NB4 (cell line): ENCODE measurements at regions not wholly inside any gene's neighbourhood (a gene's known extent, or its start where the extent isn't known, plus 50 kb on each side); places are given as distances from the start of the nearest gene placed in this dataset.

ENCODE experiments used
- DNase-seq: peaks from one replicate; pipeline ENCODE4 v3.0.0; 2010; ENCODE audit warnings: low read depth
- H3K4me3 ChIP-seq: one replicate; pipeline ENCODE4 v1.5.1; 2011; ENCODE audit warnings: mild to moderate bottlenecking, low read depth, low read length, moderate library complexity
- MYC ChIP-seq: IDR thresholded peaks from 2 replicates; pipeline ENCODE4 v1.6.1; 2011; ENCODE audit warnings: low read depth, low read length
- POLR2A ChIP-seq: IDR thresholded peaks from 2 replicates; pipeline ENCODE4 v1.6.1; 2011; ENCODE audit warnings: mild to moderate bottlenecking; ENCODE audit not compliant: insufficient read length; ENCODE audit errors: extremely low read depth
- TF ChIP-seq, protein P1 (sequence below): IDR thresholded peaks from 2 replicates; pipeline ENCODE4 v1.6.1; 2011; ENCODE audit warnings: low read depth, low read length
- TF ChIP-seq, protein P2 (sequence below): IDR thresholded peaks from one replicate; pipeline ENCODE4 v1.5.1; 2012; ENCODE audit warnings: low read depth, low read length

DNA sequence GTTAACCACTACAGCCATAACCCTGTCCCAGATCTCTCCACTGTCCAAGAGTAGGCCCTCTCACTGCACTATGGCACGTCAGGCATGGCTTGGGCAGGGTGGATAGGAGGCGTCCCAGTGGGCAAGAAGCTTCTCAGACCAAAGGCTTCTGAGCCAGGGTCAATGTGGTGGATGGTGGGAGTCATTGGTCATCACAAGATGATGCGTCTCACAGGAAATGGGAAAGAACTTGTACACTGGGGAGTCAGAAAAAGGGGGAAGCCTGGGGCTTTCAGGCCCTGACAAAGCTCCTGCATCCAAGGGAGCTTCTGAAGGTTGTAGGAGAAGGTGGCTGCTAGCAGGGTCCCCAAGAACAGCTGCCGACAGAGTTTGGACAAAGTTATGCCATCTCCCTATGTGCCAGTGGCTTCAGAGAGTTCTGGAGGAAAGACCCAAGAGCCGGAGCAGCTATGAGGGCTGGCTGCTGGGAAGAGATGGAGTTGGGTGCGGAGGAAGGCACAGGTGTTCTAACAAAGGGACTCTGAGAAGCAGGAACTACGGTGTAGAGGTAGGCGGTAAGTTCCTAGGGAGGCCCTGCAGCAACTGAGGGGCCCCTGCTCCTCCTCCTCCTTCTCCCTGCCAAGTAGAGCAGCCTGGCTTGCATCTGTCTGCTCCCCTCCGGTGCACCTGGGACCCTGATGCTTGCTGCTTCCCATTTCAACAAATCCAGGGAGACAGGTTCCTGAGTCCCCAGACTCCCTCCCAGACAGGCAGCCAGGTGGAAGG, 81.1 kb downstream of the ARL6IP4 start:
- TF ChIP-seq, protein P1, sequence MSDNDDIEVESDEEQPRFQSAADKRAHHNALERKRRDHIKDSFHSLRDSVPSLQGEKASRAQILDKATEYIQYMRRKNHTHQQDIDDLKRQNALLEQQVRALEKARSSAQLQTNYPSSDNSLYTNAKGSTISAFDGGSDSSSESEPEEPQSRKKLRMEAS = no peak
- TF ChIP-seq, protein P2, sequence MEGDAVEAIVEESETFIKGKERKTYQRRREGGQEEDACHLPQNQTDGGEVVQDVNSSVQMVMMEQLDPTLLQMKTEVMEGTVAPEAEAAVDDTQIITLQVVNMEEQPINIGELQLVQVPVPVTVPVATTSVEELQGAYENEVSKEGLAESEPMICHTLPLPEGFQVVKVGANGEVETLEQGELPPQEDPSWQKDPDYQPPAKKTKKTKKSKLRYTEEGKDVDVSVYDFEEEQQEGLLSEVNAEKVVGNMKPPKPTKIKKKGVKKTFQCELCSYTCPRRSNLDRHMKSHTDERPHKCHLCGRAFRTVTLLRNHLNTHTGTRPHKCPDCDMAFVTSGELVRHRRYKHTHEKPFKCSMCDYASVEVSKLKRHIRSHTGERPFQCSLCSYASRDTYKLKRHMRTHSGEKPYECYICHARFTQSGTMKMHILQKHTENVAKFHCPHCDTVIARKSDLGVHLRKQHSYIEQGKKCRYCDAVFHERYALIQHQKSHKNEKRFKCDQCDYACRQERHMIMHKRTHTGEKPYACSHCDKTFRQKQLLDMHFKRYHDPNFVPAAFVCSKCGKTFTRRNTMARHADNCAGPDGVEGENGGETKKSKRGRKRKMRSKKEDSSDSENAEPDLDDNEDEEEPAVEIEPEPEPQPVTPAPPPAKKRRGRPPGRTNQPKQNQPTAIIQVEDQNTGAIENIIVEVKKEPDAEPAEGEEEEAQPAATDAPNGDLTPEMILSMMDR = no peak
- TF ChIP-seq MYC = no peak
- no peak for TF ChIP-seq POLR2A
- no peak overlapping the region for H3K4me3 ChIP-seq
- peak; percentile 36 for DNase-seq

DNA sequence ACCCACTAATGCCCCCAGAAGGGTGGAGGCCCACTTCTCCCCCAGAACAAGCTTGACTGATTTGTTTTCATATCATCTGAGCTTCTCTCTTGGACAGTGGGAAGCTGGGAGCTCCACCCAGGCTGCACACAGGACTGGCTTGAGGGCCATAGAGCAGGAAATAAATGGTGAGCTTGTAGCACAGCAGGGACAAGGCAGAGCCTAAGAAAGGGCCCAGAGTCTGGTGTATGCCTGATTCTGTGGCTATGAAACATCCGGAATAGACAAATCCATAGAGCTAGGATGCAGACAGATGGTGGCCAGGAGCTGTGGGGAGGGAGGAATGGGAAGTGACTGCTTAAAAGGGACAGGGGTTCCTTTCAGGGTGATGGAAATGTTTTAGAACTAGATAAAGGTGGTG, 79.0 kb downstream of the ARL6IP4 start:
- TF ChIP-seq POLR2A = no peak
- no peak for TF ChIP-seq MYC
- no peak for DNase-seq
- no peak overlapping the region for H3K4me3 ChIP-seq

DNA sequence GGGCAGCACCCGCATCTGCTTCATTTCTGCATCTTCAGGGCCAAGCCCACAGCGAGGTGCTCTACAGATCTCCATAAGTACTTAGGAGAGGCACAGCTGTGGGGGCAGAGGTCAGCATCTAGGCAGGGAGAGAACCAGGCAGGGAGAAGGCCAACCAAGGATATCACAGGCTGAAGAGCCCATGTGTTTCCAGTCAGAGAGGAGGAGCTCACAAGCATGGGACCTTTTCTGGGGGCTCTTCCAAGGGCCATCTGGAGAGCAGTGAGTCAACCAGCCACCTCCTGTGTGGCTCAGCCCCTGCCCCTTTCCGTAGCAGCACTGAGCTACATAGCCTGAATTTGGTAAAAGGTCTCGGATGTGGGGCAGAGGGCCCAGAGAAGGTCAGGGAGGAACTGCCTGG, 78.5 kb downstream of the ARL6IP4 start:
- TF ChIP-seq, protein P1 = no peak
- TF ChIP-seq, protein P2 = no peak
- TF ChIP-seq POLR2A = no peak
- no peak for TF ChIP-seq MYC
- no peak overlapping the region for H3K4me3 ChIP-seq
- no peak for DNase-seq

DNA sequence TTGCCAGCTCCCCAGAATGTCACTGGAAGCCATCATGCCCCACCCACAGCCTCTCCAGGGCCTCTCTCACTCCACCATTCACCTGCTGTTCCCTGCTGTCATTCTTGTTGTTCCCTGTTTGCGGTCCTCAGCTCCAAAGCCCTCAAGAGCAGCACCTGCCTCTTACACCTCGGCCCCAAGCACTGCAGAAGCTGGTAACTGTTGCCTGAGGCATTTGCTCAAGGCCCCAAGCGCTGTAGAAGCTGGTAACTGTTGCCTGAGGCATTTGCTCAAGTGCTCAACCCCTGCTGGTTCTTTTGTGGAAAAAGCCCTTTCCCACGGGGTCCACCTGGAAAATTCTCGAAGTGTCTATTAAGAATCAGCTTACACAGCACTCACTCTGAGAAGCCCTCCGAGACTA, 78.0 kb downstream of the ARL6IP4 start:
- no peak for DNase-seq
- no peak overlapping the region for H3K4me3 ChIP-seq
- TF ChIP-seq, protein P1 = no peak
- no peak for TF ChIP-seq MYC
- no peak for TF ChIP-seq POLR2A
- TF ChIP-seq, protein P2 = no peak

DNA sequence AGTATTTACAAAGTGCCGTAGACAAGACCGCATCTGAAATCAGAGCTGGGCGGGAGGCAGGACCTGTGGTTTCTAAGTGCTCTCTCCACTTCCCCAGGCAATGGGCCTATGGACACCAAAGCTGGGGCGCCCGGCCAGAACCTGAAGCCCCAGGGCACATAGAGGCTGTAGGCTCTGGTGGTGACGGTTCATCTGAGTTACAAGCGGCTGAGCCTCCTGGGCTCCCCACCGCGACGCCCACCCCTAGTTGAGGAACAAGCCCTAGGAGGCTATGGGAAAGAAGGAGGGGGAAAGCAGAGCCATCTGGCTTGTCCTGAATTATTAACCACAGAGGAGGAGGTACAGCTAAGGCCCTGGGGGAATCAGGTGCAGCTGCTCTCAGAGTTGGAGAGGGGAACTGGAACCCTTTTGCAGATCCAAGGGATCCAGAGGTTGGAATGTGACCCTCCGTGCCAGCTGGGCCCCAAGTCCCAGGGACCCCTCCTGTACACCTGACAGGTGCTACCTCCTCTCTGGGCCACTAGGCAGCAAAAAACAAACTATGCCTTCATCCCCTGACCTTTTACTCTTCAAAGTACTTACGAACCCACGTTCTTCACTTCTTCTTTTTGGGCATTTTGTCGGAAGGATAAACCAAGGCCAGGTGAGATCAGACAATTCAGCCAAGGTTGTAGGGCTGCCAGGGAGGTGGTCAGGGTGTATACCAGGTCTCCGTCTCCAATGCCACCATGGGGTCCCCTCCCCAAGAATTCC, 77.2 kb downstream of the ARL6IP4 start:
- DNase-seq = no peak
- no peak overlapping the region for H3K4me3 ChIP-seq
- TF ChIP-seq, protein P1 = no peak
- TF ChIP-seq MYC (no peak), POLR2A (no peak)
- TF ChIP-seq, protein P2 = no peak

DNA sequence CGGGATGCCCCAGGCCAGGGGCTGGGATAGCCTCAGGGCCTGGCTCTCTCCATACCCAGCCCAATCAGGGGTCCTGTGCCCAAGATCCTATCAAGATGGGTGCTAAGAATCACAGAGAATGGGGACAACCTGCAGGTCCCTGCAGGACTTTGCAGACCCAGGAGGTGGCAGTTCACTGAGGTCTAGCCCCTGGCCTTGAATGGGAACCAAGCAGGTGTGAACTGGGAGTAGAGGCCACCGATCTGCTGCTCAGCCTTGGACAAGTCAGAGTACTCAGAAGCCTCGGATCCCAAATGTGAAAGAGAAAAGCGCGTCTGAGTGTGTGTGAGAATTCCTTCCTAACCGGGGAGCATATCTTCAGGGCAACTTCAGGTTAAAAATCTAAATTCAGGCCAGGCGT, 76.2 kb downstream of the ARL6IP4 start:
- H3K4me3 ChIP-seq = no peak overlapping the region
- TF ChIP-seq MYC (no peak), POLR2A (no peak)
- TF ChIP-seq, protein P1 = no peak
- TF ChIP-seq, protein P2 = no peak
- DNase-seq = no peak
